Testis (tissue), 2 donors: ENCODE measurements at regions not wholly inside any gene's neighbourhood (a gene's known extent, or its start where the extent isn't known, plus 50 kb on each side); places are given as distances from the start of the nearest gene placed in this dataset.
"Not testable (repeated sequence)": the region's sequence is repeated elsewhere in the genome, so short reads cannot be mapped to it uniquely, and the experiment has no call there.

Experiments used
- CTCF ChIP-seq, 3 experiments: fragments of 450-650 bp in 2 of 3; fragments of 200-600 bp in 1 of 3; sonication (generic) in 1 of 3; IDR thresholded peaks; one replicate each; pipeline ENCODE4 v1.5.1; 2016 to 2019; ENCODE audit warnings: antibody characterized with exemption in 3 of 3, mild to moderate bottlenecking in 2 of 3, moderate library complexity in 1 of 3
- POLR2A ChIP-seq: fragments of 450-650 bp; IDR thresholded peaks from one replicate; pipeline ENCODE4 v1.6.1; 2017; ENCODE audit warnings: antibody characterized with exemption, mild to moderate bottlenecking, moderate library complexity

- not testable (repeated sequence) for TF ChIP-seq CTCF (IDR thresholded peaks at IDR 0.05); POLR2A
These were observed 108.3 kb upstream of the FOXD4L5 start for GRCh38 chr9:65393111-65393810.
